ENCODE measurements at regions not wholly inside any gene's neighbourhood (a gene's known extent, or its start where the extent isn't known, plus 50 kb on each side); places are given as distances from the start of the nearest gene placed in this dataset.
"Not testable (repeated sequence)": the region's sequence is repeated elsewhere in the genome, so short reads cannot be mapped to it uniquely, and the experiment has no call there.

- peaks cover 26% of the 10 kb centered on the region for H3K27me3 Mint-ChIP-seq
- H3K4me1 Mint-ChIP-seq: peaks cover 17% of the 10 kb centered on the region
- no peak for ATAC-seq
- CTCF ChIA-PET: interaction anchor here (1.3 to 1.4 kb wide), 2 partner anchors 153 to 168 kb away, joined by 3 read pairs; no protein-coding TSS in a partner anchor
- H3K9me3 Mint-ChIP-seq (ENCODE audit: low read depth): peaks cover 4% of the 10 kb centered on the region
- no peak overlapping the region for H3K4me3 Mint-ChIP-seq
- peaks cover 4% of the 10 kb centered on the region for H3K36me3 Mint-ChIP-seq
- no peak overlapping the region for H3K27ac Mint-ChIP-seq
- DNase-seq: no peak
Observed at GRCh38 chr1:21385022-21385421, 54.9 kb upstream of the NBPF3 start.

GRCh38 chr1:21384620-21385019, 55.3 kb upstream of the NBPF3 start:
- no peak for ATAC-seq
- Mint-ChIP-seq H3K27ac (no peak overlapping the region), H3K36me3 (peaks cover 4% of the 10 kb centered on the region), H3K4me3 (no peak overlapping the region), H3K9me3 (ENCODE audit: low read depth) (peaks cover 4% of the 10 kb centered on the region), H3K27me3 (peaks cover 26% of the 10 kb centered on the region), H3K4me1 (peaks cover 13% of the 10 kb centered on the region)
- CTCF ChIA-PET: interaction anchor here (1.3 to 1.4 kb wide), 2 partner anchors 153 to 167 kb away, joined by 3 read pairs; no protein-coding TSS in a partner anchor
- no peak for DNase-seq

GRCh38 chr1:21383785-21384401, 56.0 kb upstream of the NBPF3 start:
- H3K4me3 Mint-ChIP-seq: no peak overlapping the region
- H3K27me3 Mint-ChIP-seq: peaks cover 29% of the 10 kb centered on the region
- CTCF ChIA-PET: interaction anchor here (0.8 to 1.4 kb wide), 3 partner anchors 15 to 167 kb away, joined by 3 read pairs; no protein-coding TSS in a partner anchor
- no peak overlapping the region for H3K27ac Mint-ChIP-seq
- peaks cover 4% of the 10 kb centered on the region for H3K9me3 Mint-ChIP-seq (ENCODE audit: low read depth)
- H3K36me3 Mint-ChIP-seq: peaks cover 5% of the 10 kb centered on the region
- no peak for ATAC-seq
- DNase-seq: no peak
- H3K4me1 Mint-ChIP-seq: peaks cover 13% of the 10 kb centered on the region

- DNase-seq (no peak), ATAC-seq (no peak)
- peaks cover 4% of the 10 kb centered on the region for H3K9me3 Mint-ChIP-seq (ENCODE audit: low read depth)
Observed at GRCh38 chr1:21381354-21381753, 58.6 kb upstream of the NBPF3 start.

GRCh38 chr1:21380147-21380546, 59.8 kb upstream of the NBPF3 start:
- ATAC-seq; H3K4me3 Mint-ChIP-seq; H3K36me3 Mint-ChIP-seq; H3K27ac Mint-ChIP-seq; H3K9me3 Mint-ChIP-seq (ENCODE audit: low read depth); DNase-seq: not testable (repeated sequence)
- Mint-ChIP-seq H3K27me3 (peaks cover 32% of the 10 kb centered on the region), H3K4me1 (peaks cover 10% of the 10 kb centered on the region)
- CTCF ChIA-PET: interaction anchor here (1.3 to 2.5 kb wide), 2 partner anchors 9 to 12 kb away, joined by 4 to 11 read pairs; no protein-coding TSS in a partner anchor

More at GRCh38 chr1:21381354-21381753, 58.6 kb upstream of the NBPF3 start:
- CTCF ChIA-PET: interaction anchor here (1.3 to 2.5 kb wide), 2 partner anchors 11 to 13 kb away, joined by 4 to 11 read pairs; no protein-coding TSS in a partner anchor
- Mint-ChIP-seq H3K36me3 (peaks cover 5% of the 10 kb centered on the region), H3K27me3 (peaks cover 38% of the 10 kb centered on the region), H3K27ac (no peak overlapping the region), H3K4me3 (no peak overlapping the region), H3K4me1 (peaks cover 12% of the 10 kb centered on the region)

GRCh38 chr1:21379571-21379970, 60.4 kb upstream of the NBPF3 start:
- peaks cover 27% of the 10 kb centered on the region for H3K27me3 Mint-ChIP-seq
- H3K27ac Mint-ChIP-seq: no peak overlapping the region
- no peak for DNase-seq
- no peak overlapping the region for H3K4me3 Mint-ChIP-seq
- CTCF ChIA-PET: interaction anchor here (2.5 kb wide), 1 partner anchor 11 kb away, joined by 11 read pairs; no protein-coding TSS in a partner anchor
- no peak for ATAC-seq
- peaks cover 4% of the 10 kb centered on the region for H3K9me3 Mint-ChIP-seq (ENCODE audit: low read depth)
- peaks cover 10% of the 10 kb centered on the region for H3K4me1 Mint-ChIP-seq
- peaks cover 5% of the 10 kb centered on the region for H3K36me3 Mint-ChIP-seq

- DNase-seq: no peak
- CTCF ChIA-PET: no interaction called here
- ATAC-seq: no peak
- Mint-ChIP-seq H3K27me3 (peaks cover 24% of the 10 kb centered on the region), H3K4me1 (peaks cover 8% of the 10 kb centered on the region), H3K9me3 (ENCODE audit: low read depth) (peaks cover 4% of the 10 kb centered on the region), H3K36me3 (peaks cover 5% of the 10 kb centered on the region), H3K27ac (no peak overlapping the region), H3K4me3 (no peak overlapping the region)
Observed at GRCh38 chr1:21378705-21379494, 61.0 kb upstream of the NBPF3 start.

GRCh38 chr1:21372383-21372782, 67.6 kb upstream of the NBPF3 start:
- Mint-ChIP-seq H3K36me3 (no peaks in the 10 kb centered on the region), H3K4me1 (peaks cover 5% of the 10 kb centered on the region), H3K4me3 (no peak overlapping the region), H3K27ac (no peak overlapping the region), H3K27me3 (peaks cover 5% of the 10 kb centered on the region), H3K9me3 (ENCODE audit: low read depth) (no peaks in the 10 kb centered on the region)
- no peak for DNase-seq
- CTCF ChIA-PET: interaction anchor here (0.6 to 9.8 kb wide), 3 partner anchors 117 to 254 kb away, joined by 3 to 138 read pairs (median 4); no protein-coding TSS in a partner anchor
- no peak for ATAC-seq

GRCh38 chr1:21369905-21370304, 70.0 kb upstream of the NBPF3 start:
- ATAC-seq (no peak), DNase-seq (no peak)
- Mint-ChIP-seq H3K27me3 (no peaks in the 10 kb centered on the region), H3K36me3 (no peaks in the 10 kb centered on the region), H3K4me3 (no peak overlapping the region), H3K9me3 (ENCODE audit: low read depth) (no peaks in the 10 kb centered on the region), H3K27ac (no peak overlapping the region), H3K4me1 (peaks cover 5% of the 10 kb centered on the region)
- CTCF ChIA-PET: interaction anchor here (0.6 to 9.8 kb wide), 13 partner anchors 9 to 185 kb away, joined by 3 to 158 read pairs (median 4); no protein-coding TSS in a partner anchor

GRCh38 chr1:21368515-21369289, 71.2 kb upstream of the NBPF3 start:
- H3K36me3 Mint-ChIP-seq: no peaks in the 10 kb centered on the region
- H3K4me1 Mint-ChIP-seq: peaks cover 6% of the 10 kb centered on the region
- ATAC-seq (peak; percentile 67), DNase-seq (peak; percentile 63)
- CTCF ChIA-PET: interaction anchor here (0.6 to 9.8 kb wide), 39 partner anchors 8 to 173 kb away, joined by 3 to 158 read pairs (median 4); no protein-coding TSS in a partner anchor
- H3K4me3 Mint-ChIP-seq: no peak overlapping the region
- H3K27me3 Mint-ChIP-seq: no peaks in the 10 kb centered on the region
- no peaks in the 10 kb centered on the region for H3K9me3 Mint-ChIP-seq (ENCODE audit: low read depth)
- H3K27ac Mint-ChIP-seq: no peak overlapping the region

- not testable (repeated sequence) for H3K9me3 Mint-ChIP-seq (ENCODE audit: low read depth); H3K4me3 Mint-ChIP-seq; H3K36me3 Mint-ChIP-seq; ATAC-seq; DNase-seq; H3K27ac Mint-ChIP-seq; H3K27me3 Mint-ChIP-seq; H3K4me1 Mint-ChIP-seq
- CTCF ChIA-PET: interaction anchor here (0.7 to 9.8 kb wide), 32 partner anchors 8 to 173 kb away, joined by 3 to 158 read pairs (median 6); no protein-coding TSS in a partner anchor
Observed at GRCh38 chr1:21367973-21368514, 71.9 kb upstream of the NBPF3 start.

GRCh38 chr1:21366288-21366687, 73.6 kb upstream of the NBPF3 start:
- Mint-ChIP-seq H3K4me3 (no peak overlapping the region), H3K27me3 (no peaks in the 10 kb centered on the region), H3K9me3 (ENCODE audit: low read depth) (no peaks in the 10 kb centered on the region), H3K27ac (no peak overlapping the region), H3K4me1 (peaks cover 6% of the 10 kb centered on the region), H3K36me3 (no peaks in the 10 kb centered on the region)
- CTCF ChIA-PET: interaction anchor here (0.6 to 9.8 kb wide), 6 partner anchors 96 to 305 kb away, joined by 3 to 158 read pairs (median 45); no protein-coding TSS in a partner anchor
- DNase-seq (no peak), ATAC-seq (no peak)

Data from activated CD8-positive, alpha-beta memory T cell treated with anti-CD3 and anti-CD28 coated beads, Interleukin-2, amount 10 ng/mL, durations not matched to agents 7 days and 5 days (primary cell).